HepG2 (cell line): ENCODE measurements at regions not wholly inside any gene's neighbourhood (a gene's known extent, or its start where the extent isn't known, plus 50 kb on each side); places are given as distances from the start of the nearest gene placed in this dataset.

Experiments used
- ATAC-seq: fragments of 200-7000 bp; cut with Tn5 transposase; 3 replicates; pipeline ENCODE4 v1.9.1; 2020; ENCODE audit warnings: mild to moderate bottlenecking, moderate library complexity
- BruUV-seq: library from RNA; stranded (reverse); fragments of 400-500 nt; replicated peaks from 2 replicates; lab custom pipeline; 2021; lab: Mats Ljungman, UMichigan
- CTCF ChIA-PET: fragments of 300-600 bp; formaldehyde crosslinking; extraction: SDS; loops from one replicate; lab custom pipeline; 2021; ENCODE audit warnings: low total read pairs, inconsistent platforms, low intra/inter-chr PET ratio; lab: Yijun Ruan, JAX
- POLR2A ChIA-PET: fragments of 350-600 bp; sonication (Branson Sonifier 250); formaldehyde crosslinking; loops from one replicate; lab custom pipeline; 2020; ENCODE audit warnings: antibody characterized with exemption, inconsistent platforms; lab: Yijun Ruan, JAX
- DNase-seq: peaks from one replicate; pipeline ENCODE4 v3.0.0-alpha.2; 2015; ENCODE audit warnings: low spot score
- FAIRE-seq: peaks from 3 replicates; lab custom pipeline; 2011; peaks lifted over from hg19 to GRCh38; lab: Jason Lieb, UNC
- H2AFZ ChIP-seq: one replicate; pipeline ENCODE4 v1.6.1; 2011; ENCODE audit warnings: low read length, inconsistent platforms
- H3K27ac ChIP-seq: fragments of 300-600 bp; 3 replicates; pipeline ENCODE4 v1.8.0; 2011; ENCODE audit warnings: mixed run types, mild to moderate bottlenecking, mixed read lengths, low read length, inconsistent platforms; ENCODE audit not compliant: insufficient read depth; ENCODE audit errors: extremely low read length
- H3K27me3 ChIP-seq, 2 experiments: fragments of 200-600 bp in 1 of 2; 2 replicates in 1 of 2; 3 replicates in 1 of 2; pipeline versions ENCODE4 v1.6.0 to v1.8.0; 2011; ENCODE audit warnings: low read length in 2 of 2, mild to moderate bottlenecking in 2 of 2, moderate library complexity in 2 of 2, inconsistent platforms in 1 of 2; ENCODE audit not compliant: insufficient read depth in 2 of 2, control insufficient read depth in 1 of 2
- H3K36me3 ChIP-seq, 2 experiments: fragments of 200-600 bp in 1 of 2; replicated peaks in 1 of 2; 2 replicates in 1 of 2; 3 replicates in 1 of 2; pipeline versions ENCODE4 v1.5.1 to v1.8.0; 2011; ENCODE audit warnings: low read length in 2 of 2, inconsistent platforms in 1 of 2; ENCODE audit not compliant: insufficient read depth in 2 of 2, control insufficient read depth in 1 of 2
- H3K4me1 ChIP-seq: 2 replicates; pipeline ENCODE4 v1.5.1; 2012; ENCODE audit warnings: low read length, inconsistent platforms; ENCODE audit not compliant: insufficient read depth
- H3K4me2 ChIP-seq: 2 replicates; pipeline ENCODE4 v1.6.0; 2011; ENCODE audit warnings: low read depth, low read length, inconsistent platforms
- H3K4me3 ChIP-seq, 3 experiments: fragments of 200-600 bp in 1 of 3; sonication (generic), shearing (Covaris generic) in 1 of 3; replicated peaks in 1 of 3; 2 replicates each; pipeline ENCODE4 v1.5.1; 2011 to 2016; ENCODE audit warnings: low read length in 3 of 3, inconsistent platforms in 2 of 3, low read depth in 2 of 3, mild to moderate bottlenecking in 2 of 3, control low read depth in 1 of 3, mixed read lengths in 1 of 3; ENCODE audit not compliant: insufficient read depth in 1 of 3
- H3K79me2 ChIP-seq: one replicate; pipeline ENCODE4 v1.6.1; 2011; ENCODE audit warnings: low read length, inconsistent platforms; ENCODE audit not compliant: insufficient read depth
- H3K9ac ChIP-seq: 2 replicates; pipeline ENCODE4 v1.6.0; 2011; ENCODE audit warnings: mild to moderate bottlenecking, low read depth, low read length, inconsistent platforms; ENCODE audit not compliant: insufficient read depth
- H3K9me3 ChIP-seq: 2 replicates; pipeline ENCODE4 v1.5.1; 2012; ENCODE audit warnings: mild to moderate bottlenecking, low read length
- H4K20me1 ChIP-seq: 2 replicates; pipeline ENCODE4 v1.6.0; 2011; ENCODE audit warnings: inconsistent platforms, mild to moderate bottlenecking, low read length, moderate library complexity; ENCODE audit not compliant: insufficient read depth
- BRD4 ChIP-seq: sonication (generic); formaldehyde crosslinking; IDR thresholded peaks from 2 replicates; pipeline ENCODE4 v1.4.0; 2020; ENCODE audit warnings: missing genetic modification reagents
- FOXK1 ChIP-seq: sonication (generic); formaldehyde crosslinking; IDR thresholded peaks from 2 replicates; pipeline ENCODE4 v1.4.0; 2020; ENCODE audit warnings: low read depth, missing genetic modification reagents, borderline replicate concordance
- KLF15 ChIP-seq: sonication (generic); formaldehyde crosslinking; IDR thresholded peaks from 2 replicates; pipeline ENCODE4 v1.8.1; 2023; ENCODE audit warnings: borderline replicate concordance, mild to moderate bottlenecking, inconsistent platforms, missing genetic modification reagents, mixed read lengths
- LBX2 ChIP-seq: sonication (generic); formaldehyde crosslinking; IDR thresholded peaks from 2 replicates; pipeline ENCODE4 v1.5.0; 2020; ENCODE audit warnings: missing genetic modification reagents, mild to moderate bottlenecking, borderline replicate concordance
- MIXL1 ChIP-seq: IDR thresholded peaks from 2 replicates; pipeline ENCODE4 v1.6.1; 2016
- MYC ChIP-seq: sonication (generic); formaldehyde crosslinking; IDR thresholded peaks from 2 replicates; pipeline ENCODE4 v1.9.0; 2021; ENCODE audit warnings: missing genetic modification reagents, borderline replicate concordance
- NCOR1 ChIP-seq: fragments of 200-600 bp; sonication (generic); IDR thresholded peaks from 2 replicates; pipeline ENCODE4 v1.7.0; 2017; ENCODE audit warnings: antibody characterized with exemption, low read length, borderline replicate concordance
- RBFOX2 ChIP-seq: fragments of 200-400 bp; formaldehyde crosslinking; IDR thresholded peaks from 2 replicates; pipeline ENCODE4 v1.6.1; 2017; ENCODE audit warnings: low read depth, mild to moderate bottlenecking, low read length
- SMAD3 ChIP-seq: sonication (generic); formaldehyde crosslinking; IDR thresholded peaks from 2 replicates; pipeline ENCODE4 v1.4.0; 2020; ENCODE audit warnings: missing genetic modification reagents
- STAG1 ChIP-seq: sonication (generic); formaldehyde crosslinking; IDR thresholded peaks from 2 replicates; pipeline ENCODE4 v1.4.0; 2020; ENCODE audit warnings: missing genetic modification reagents
- ZBTB34 ChIP-seq: sonication (generic); formaldehyde crosslinking; IDR thresholded peaks from 2 replicates; pipeline ENCODE4 v1.8.0; 2022; ENCODE audit warnings: mild to moderate bottlenecking, missing genetic modification reagents
- ZNF207 ChIP-seq: fragments of 450-650 bp; IDR thresholded peaks from 2 replicates; pipeline ENCODE4 v1.6.1; 2016; ENCODE audit warnings: antibody characterized with exemption, borderline replicate concordance
- ZNF33B ChIP-seq: sonication (generic); formaldehyde crosslinking; IDR thresholded peaks from 2 replicates; pipeline ENCODE4 v1.5.1; 2020; ENCODE audit warnings: mild to moderate bottlenecking, missing genetic modification reagents
- ZNF549 ChIP-seq: sonication (generic); formaldehyde crosslinking; IDR thresholded peaks from 2 replicates; pipeline ENCODE4 v1.5.0; 2020; ENCODE audit warnings: missing genetic modification reagents
- ZNF616 ChIP-seq: sonication (generic); formaldehyde crosslinking; IDR thresholded peaks from 2 replicates; pipeline ENCODE4 v1.5.0; 2020; ENCODE audit warnings: low read depth, mild to moderate bottlenecking, missing genetic modification reagents
- ZNF629 ChIP-seq: sonication (generic); formaldehyde crosslinking; conservative IDR thresholded peaks from 2 replicates; pipeline ENCODE4 v1.5.0; 2020; ENCODE audit warnings: missing genetic modification reagents
- ZNF749 ChIP-seq: sonication (generic); formaldehyde crosslinking; IDR thresholded peaks from 2 replicates; pipeline ENCODE4 v1.8.0; 2022; ENCODE audit warnings: mild to moderate bottlenecking, missing genetic modification reagents, moderate library complexity, borderline replicate concordance
- WGBS: methylation state at CpG from one replicate; pipeline ENCODE4 v1.1.6; 2017; ENCODE audit warnings: low lambda C conversion rate; 5-methylcytosine and 5-hydroxymethylcytosine counted together
- in situ Hi-C: cut with HindIII; loops from 2 replicates; pipeline ENCODE4 v1.10.0; 2017; ENCODE audit warnings: low pct_unique_long_range_greater_than_20kb; ENCODE audit not compliant: extremely low pct_ligation_motif_present
- intact Hi-C: fragments of 100-400 bp; cut with micrococcal nuclease; formaldehyde crosslinking; loops from one replicate; pipeline ENCODE4 v1.10.0; 2022; ENCODE audit not compliant: unreplicated experiment
- TF ChIP-seq, protein P1 (sequence below): sonication (generic); formaldehyde crosslinking; IDR thresholded peaks from 2 replicates; pipeline ENCODE4 v1.4.0; 2020; ENCODE audit warnings: missing genetic modification reagents, borderline replicate concordance

DNA sequence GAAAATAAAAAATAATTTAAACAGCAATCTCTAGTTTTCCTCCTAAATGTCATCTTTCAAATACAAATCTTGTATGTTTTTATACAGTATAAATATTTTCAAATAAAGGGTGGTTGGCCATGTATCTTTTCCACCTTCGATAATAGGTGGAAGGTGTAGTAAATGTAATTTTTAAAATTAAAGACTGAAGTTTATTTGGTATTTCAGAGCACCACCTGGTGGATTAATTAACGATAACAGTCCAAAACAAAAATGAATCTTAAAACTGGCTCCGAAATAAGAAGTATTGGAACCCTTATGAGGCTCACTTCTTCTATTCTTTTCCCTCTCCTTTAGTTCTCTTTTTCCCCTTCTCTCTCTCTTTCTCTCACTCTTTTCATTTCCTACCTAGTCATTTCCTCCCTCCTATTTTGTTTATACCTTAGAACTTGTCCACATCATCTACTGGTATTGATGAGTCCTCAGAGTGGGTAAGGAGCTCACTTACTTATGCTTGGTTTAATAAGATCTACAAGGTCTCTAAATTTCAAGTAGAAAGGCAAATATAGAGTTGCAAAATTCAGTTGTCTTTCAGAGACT lies 82.9 kb upstream of the EXOC1L start:
- no peak for FAIRE-seq
- POLR2A ChIA-PET = no interaction called here
- TF ChIP-seq STAG1 (CRISPR knock-in tag) (peak; percentile 46), MIXL1 (CRISPR knock-in tag) (0 out of 2 replicates have a peak, but pooled peaks have one; percentile 40), LBX2 (CRISPR knock-in tag) (no peak), ZNF616 (CRISPR knock-in tag) (no peak), KLF15 (no peak), NCOR1 (no peak), ZNF749 (CRISPR knock-in tag) (no peak), RBFOX2 (no peak), BRD4 (no peak), ZNF549 (no peak), MYC (CRISPR knock-in tag) (no peak), ZNF629 (no peak), ZNF207 (no peak), ZNF33B (CRISPR knock-in tag) (no peak), FOXK1 (CRISPR knock-in tag) (no peak), SMAD3 (CRISPR knock-in tag) (no peak), ZBTB34 (CRISPR knock-in tag) (no peak)
- TF ChIP-seq, protein P1, sequence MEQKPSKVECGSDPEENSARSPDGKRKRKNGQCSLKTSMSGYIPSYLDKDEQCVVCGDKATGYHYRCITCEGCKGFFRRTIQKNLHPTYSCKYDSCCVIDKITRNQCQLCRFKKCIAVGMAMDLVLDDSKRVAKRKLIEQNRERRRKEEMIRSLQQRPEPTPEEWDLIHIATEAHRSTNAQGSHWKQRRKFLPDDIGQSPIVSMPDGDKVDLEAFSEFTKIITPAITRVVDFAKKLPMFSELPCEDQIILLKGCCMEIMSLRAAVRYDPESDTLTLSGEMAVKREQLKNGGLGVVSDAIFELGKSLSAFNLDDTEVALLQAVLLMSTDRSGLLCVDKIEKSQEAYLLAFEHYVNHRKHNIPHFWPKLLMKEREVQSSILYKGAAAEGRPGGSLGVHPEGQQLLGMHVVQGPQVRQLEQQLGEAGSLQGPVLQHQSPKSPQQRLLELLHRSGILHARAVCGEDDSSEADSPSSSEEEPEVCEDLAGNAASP (CRISPR knock-in tag) = no peak
- TF ChIP-seq, all 625 proteins: peak for 2
- no peaks in the 10 kb centered on the region for H3K9me3 ChIP-seq
- intact Hi-C loops (loop anchor here (10.0 kb wide), 1 partner anchor 422 kb away; no protein-coding TSS in a partner anchor), in situ Hi-C loops (loop anchor here (25.0 kb wide), 1 partner anchor 274 kb away; no protein-coding TSS in a partner anchor)
- H3K4me2 ChIP-seq = no peak overlapping the region
- ATAC-seq (no peak), DNase-seq (no peak)
- H3K4me3 ChIP-seq = no peak overlapping the region
- CTCF ChIA-PET = interaction anchor here (1.1 to 1.4 kb wide), 3 partner anchors 390 to 766 kb away, joined by 3 read pairs; partner anchors contain the start of gene SRD5A3
- 5% methylated on average over 3 of the region's 3 CpGs for whole genome bisulfite sequencing
- no peaks in the 10 kb centered on the region for H3K27me3 ChIP-seq
- no peak overlapping the region for H3K9ac ChIP-seq
- BruUV-seq = no TSS peak
- H3K27ac ChIP-seq = no peak overlapping the region
- H2AFZ ChIP-seq = no peak overlapping the region
- no peaks in the 10 kb centered on the region for H3K79me2 ChIP-seq
- no peaks in the 10 kb centered on the region for H4K20me1 ChIP-seq
- H3K4me1 ChIP-seq = no peaks in the 10 kb centered on the region
- H3K36me3 ChIP-seq = no peaks in the 10 kb centered on the region
